Dedifferentiated amniotic fluid mesenchymal stem cell (primary cell): ENCODE measurements at regions not wholly inside any gene's neighbourhood (a gene's known extent, or its start where the extent isn't known, plus 50 kb on each side); places are given as distances from the start of the nearest gene placed in this dataset.
"Not testable (repeated sequence)": the region's sequence is repeated elsewhere in the genome, so short reads cannot be mapped to it uniquely, and the experiment has no call there.

Experiments
- DNase-seq: peaks from one replicate; pipeline ENCODE4 v3.0.0-alpha.2; 2016; ENCODE audit errors: extremely low spot score

GRCh38 chr15:69554279-69554961 lies 101.8 kb downstream of the RPLP1 start:
- DNase-seq, result no peak

GRCh38 chr15:69555080-69555479 lies 102.5 kb downstream of the RPLP1 start:
- DNase-seq, result no peak

GRCh38 chr15:69556344-69556743 lies 103.7 kb downstream of the RPLP1 start:
- DNase-seq, result no peak

DNA sequence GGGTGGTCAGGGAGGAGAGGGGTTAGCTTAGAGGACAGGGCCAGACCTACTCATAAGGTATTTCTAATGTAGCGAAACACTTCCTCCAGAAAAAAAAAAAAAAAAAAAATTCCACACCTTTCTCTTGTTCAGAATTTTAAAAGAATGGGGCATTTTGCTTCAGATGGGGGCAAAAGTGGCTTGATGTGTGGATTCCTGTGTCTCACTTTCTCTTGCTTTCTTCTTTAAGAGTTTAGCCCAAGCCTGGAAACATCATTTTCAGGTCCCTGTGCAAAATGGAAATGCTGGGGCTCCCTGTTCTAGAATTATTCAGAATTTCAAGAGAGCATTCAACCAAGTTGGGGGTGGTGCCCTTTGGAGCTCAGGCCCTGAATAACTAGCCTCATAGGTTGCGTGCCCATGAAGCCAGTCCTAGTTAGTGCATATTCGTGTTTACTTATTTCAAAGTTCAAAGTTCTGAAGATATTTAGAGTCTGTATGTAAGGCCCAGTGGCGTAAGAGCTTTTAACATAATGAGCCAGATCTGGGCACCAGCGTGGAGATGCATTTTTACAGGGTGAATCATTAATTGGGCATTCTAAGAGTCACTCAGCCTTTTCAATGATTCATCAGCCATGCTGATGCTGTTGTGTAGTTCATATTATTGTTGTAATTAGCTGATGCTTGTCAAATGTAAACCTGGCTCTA lies 104.5 kb downstream of the RPLP1 start:
- DNase-seq, result peak; percentile 97

GRCh38 chr15:69557707-69558409 lies 105.2 kb downstream of the RPLP1 start:
- no peak for DNase-seq

DNA sequence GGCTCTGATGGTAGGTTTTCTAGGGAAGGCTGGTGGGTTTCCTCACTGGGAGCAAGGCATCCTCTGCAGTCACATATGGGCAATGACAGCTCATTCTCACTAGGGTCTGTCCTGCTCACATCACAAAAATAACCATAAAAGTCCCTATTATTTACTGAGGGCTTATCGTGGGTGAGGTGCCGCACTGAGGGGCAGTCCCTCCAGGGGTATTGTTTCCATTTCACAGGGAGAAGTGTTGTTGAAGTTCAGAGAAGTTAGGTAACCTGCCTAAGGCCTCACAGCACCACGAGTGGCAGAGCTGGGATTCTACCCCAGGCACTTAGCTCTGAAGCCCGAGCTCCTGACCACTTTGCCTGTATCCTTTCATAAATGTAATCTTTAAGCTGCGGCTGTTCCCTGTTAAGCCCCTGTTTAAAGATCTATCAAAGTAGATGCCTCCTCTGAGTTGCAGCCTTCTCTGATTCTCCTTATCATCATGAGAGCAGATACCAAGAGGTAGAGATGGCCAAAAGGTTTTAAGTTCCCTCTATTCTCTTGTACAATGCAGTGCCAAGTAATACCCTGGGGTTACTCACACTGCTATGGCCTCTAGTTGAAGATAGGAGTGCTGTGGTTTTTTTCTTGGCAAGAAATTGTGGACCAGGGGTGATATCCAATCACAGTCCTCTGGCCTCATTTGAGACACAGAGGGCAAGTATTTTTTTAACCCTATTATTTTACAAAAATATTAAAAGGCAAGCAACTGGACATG lies 107.0 kb downstream of the RPLP1 start:
- no peak for DNase-seq

- no peak for DNase-seq
Observed at GRCh38 chr15:69561071-69561784, 108.6 kb downstream of the RPLP1 start.

GRCh38 chr15:69562116-69562515 lies 109.5 kb downstream of the RPLP1 start:
- DNase-seq, result no peak

DNA sequence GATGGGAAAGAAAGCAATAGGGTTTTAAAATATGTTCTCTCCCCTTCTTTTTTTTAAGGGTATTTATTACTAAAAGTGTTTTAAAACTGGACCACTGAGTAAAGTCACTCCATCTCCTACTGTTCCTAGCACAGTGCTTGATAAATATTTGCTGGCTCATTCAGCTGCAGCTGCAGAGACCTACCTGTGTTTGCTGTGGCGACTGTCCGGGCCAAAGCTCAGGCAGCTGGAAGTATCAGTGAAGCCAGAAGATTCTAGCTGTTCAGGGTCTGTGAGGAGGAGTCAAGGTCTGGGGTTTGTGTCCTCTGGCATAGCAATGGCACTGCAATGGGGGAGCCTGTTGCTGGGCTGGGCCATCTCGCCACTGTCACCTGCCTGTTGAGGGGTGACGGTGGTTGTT lies 109.9 kb downstream of the RPLP1 start:
- no peak for DNase-seq

GRCh38 chr15:69565066-69565655 lies 112.5 kb downstream of the RPLP1 start:
- no peak for DNase-seq

DNA sequence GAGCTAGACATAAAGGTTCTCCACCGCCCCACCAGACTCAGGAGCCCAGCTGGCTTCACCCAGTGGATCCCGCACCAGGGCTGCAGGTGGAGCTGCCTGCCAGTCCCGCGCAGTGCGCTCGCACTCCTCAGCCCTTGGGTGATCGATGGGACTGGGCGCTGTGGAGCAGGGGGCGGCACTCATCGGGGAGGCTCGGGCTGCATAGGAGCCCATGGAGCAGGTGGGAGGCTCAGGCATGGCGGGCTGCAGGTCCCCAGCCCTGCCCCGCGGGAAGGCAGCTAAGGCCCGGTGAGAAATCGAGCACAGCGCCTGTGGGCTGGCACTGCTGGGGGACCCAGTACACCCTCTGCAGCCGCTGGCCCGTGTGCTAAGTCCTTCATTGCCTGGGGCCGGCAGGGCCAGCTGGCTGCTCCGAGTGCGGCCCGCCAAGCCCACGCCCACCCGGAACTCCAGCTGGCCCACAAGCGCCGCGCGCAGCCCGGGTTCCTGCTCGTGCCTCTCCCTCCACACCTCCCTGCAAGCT lies 114.7 kb downstream of the RPLP1 start:
- DNase-seq, result not testable (repeated sequence)

GRCh38 chr15:69568173-69569009 lies 115.8 kb downstream of the RPLP1 start:
- peak; percentile 31 for DNase-seq

DNA sequence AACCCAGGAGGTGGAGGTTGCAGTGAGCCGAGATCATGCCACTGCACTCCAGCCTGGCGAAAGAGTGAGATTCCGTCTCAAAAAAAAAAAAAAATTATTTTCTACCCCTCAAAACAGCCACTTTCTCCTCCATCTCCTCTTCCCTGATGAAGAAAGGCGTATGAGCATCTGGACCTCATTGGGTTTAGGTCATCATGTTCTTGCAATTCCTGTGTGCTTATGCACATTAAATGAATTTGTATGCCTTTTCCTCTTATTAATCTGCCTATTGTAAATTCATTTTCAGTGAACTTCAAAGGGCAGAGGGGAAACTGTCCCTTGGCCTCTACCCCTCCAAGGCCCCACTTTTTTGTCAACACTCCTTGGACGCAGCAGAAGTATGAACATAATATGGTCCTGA lies 117.8 kb downstream of the RPLP1 start:
- no peak for DNase-seq

- DNase-seq, result no peak
Observed at GRCh38 chr15:69570997-69571396, 118.4 kb downstream of the RPLP1 start.

DNA sequence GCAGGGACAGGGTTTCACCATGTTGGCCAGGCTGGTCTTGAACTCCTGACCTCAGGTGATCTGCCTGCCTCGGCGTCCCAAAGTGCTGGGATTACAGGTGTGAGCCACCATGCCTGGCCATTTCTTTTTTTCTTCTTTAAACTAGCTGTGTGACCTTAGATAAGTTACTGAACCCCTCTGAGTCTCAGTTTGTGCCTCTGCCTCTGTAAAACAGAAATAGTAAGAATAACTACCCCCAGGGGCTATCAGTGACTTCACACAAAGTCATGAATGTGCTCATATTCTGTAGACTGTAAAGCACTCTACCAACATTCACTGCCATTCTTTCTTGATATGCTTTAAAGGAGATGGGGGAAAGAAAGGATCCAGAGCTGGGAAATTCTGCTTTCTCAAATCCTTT lies 120.7 kb downstream of the RPLP1 start:
- DNase-seq, result not testable (repeated sequence)

GRCh38 chr15:69573815-69574475 lies 121.3 kb downstream of the RPLP1 start:
- DNase-seq, result peak; percentile 44

DNA sequence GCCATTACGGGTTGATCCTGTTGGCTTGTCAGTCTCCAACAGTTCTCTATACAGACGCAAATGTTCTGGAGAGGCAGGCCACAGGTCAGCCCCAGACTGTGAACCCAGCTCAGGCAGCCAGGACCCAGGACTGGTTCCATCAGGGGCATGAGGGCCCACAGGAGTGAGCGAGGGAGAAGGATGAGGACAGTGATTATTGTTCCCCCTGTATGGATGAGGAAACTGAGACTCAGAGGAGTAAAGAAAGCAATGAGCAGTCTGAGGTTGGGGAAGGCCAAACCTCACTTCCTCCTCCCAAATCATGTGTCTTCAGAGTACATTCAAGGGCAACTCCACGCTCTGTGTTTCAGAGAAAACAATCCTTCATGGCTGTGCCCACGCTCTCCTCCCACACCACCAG lies 121.9 kb downstream of the RPLP1 start:
- DNase-seq, result no peak

GRCh38 chr15:69575387-69575786 lies 122.8 kb downstream of the RPLP1 start:
- no peak for DNase-seq

GRCh38 chr15:69576035-69576526 lies 123.5 kb downstream of the RPLP1 start:
- peak; percentile 20 for DNase-seq
